ENCODE measurements at regions not wholly inside any gene's neighbourhood (a gene's known extent, or its start where the extent isn't known, plus 50 kb on each side); places are given as distances from the start of the nearest gene placed in this dataset.

DNA sequence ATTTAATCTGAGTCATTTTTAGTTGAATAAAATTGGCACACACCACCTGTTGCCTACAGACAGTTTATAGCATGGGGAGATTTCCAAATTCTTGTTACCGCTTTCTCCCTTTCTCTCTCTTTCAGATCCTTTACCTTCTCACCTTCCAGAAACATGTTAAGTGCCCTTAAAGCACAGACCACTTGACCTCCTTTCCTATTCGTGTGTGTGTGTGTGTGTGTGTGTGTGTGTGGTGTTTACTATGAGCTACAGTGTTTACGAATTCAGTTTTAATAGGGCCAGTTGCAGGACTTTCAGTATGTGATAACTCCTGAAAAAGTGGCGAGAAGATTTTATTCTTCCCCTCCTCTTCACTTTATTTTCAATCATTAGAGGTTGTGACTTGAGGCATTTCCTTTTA, 258.1 kb downstream of the BMP2 start:
- TF ChIP-seq CTCF (optimal IDR thresholded peaks at IDR 0.05 in 1 of 3, IDR thresholded peaks at IDR 0.05 in 1 of 3, conservative IDR thresholded peaks at IDR 0.05 in 1 of 3; ENCODE audit: extremely low read depth in 1 of 3, insufficient read depth in 2 of 3, low read length in 3 of 3) (no peak), EZH2 (IDR thresholded peaks at IDR 0.05; ENCODE audit: low read length) (no peak)

Data from keratinocyte (primary cell).